Mammary epithelial cell (primary cell): ENCODE measurements at regions not wholly inside any gene's neighbourhood (a gene's known extent, or its start where the extent isn't known, plus 50 kb on each side); places are given as distances from the start of the nearest gene placed in this dataset.

Experiments
- EZH2 ChIP-seq: IDR thresholded peaks from 2 replicates; pipeline ENCODE4 v1.6.1; 2012; ENCODE audit warnings: low read length, inconsistent platforms, borderline replicate concordance
- TF ChIP-seq, protein P1 (sequence below), 2 donors: IDR thresholded peaks in 1 of 2; conservative IDR thresholded peaks in 1 of 2; 2 replicates each; pipeline ENCODE4 v1.5.1; 2011 to 2012; ENCODE audit warnings: inconsistent platforms in 2 of 2, low read length in 2 of 2, mild to moderate bottlenecking in 2 of 2, control low read depth in 1 of 2, low read depth in 1 of 2; ENCODE audit not compliant: insufficient read depth in 1 of 2; ENCODE audit errors: extremely low read depth in 1 of 2

DNA sequence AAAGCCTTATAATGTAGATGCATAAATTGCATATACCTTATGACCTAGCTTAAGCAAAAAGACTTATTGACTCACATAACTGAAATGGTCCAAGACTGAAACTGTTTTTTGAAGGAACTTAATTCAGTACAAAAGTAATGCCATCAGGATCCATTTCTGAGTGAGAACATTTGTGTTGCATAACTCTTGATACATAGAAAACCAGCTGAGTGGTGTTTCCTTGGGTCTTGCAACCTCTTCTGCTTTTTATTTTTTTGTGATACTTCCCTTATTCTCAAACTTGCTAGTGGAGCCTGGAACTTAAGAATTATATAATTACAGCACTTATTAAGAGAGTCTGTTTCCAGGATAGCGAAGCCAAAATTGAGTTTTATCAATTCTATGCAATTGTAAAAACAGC is 272.0 kb downstream of the MAN2A1 start:
- TF ChIP-seq, protein P1, sequence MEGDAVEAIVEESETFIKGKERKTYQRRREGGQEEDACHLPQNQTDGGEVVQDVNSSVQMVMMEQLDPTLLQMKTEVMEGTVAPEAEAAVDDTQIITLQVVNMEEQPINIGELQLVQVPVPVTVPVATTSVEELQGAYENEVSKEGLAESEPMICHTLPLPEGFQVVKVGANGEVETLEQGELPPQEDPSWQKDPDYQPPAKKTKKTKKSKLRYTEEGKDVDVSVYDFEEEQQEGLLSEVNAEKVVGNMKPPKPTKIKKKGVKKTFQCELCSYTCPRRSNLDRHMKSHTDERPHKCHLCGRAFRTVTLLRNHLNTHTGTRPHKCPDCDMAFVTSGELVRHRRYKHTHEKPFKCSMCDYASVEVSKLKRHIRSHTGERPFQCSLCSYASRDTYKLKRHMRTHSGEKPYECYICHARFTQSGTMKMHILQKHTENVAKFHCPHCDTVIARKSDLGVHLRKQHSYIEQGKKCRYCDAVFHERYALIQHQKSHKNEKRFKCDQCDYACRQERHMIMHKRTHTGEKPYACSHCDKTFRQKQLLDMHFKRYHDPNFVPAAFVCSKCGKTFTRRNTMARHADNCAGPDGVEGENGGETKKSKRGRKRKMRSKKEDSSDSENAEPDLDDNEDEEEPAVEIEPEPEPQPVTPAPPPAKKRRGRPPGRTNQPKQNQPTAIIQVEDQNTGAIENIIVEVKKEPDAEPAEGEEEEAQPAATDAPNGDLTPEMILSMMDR (conservative IDR thresholded peaks at IDR 0.05 in 1 of 2, IDR thresholded peaks at IDR 0.05 in 1 of 2; ENCODE audit: extremely low read depth in 1 of 2, insufficient read depth in 1 of 2, low read depth in 1 of 2, low read length in 2 of 2): no peak
- no peak for TF ChIP-seq EZH2
